Naive thymus-derived CD8-positive, alpha-beta T cell (primary cell): ENCODE measurements at regions not wholly inside any gene's neighbourhood (a gene's known extent, or its start where the extent isn't known, plus 50 kb on each side); places are given as distances from the start of the nearest gene placed in this dataset.

Experiments used
- ATAC-seq, 2 donors: fragments of 150-1000 bp; cut with Tn5 transposase in 1 of 2; sonication (Bioruptor Pico), chemical (Tn5 transposase) in 1 of 2; 1 replicate in 1 of 2; 2 replicates in 1 of 2; pipeline ENCODE4 v1.10.0; 2021; ENCODE audit warnings: mild to moderate bottlenecking in 2 of 2, moderate library complexity in 2 of 2
- POLR2A ChIA-PET: fragments of 350-600 bp; sonication (Branson Sonifier 250); formaldehyde crosslinking; loops from one replicate; lab custom pipeline; 2021; ENCODE audit warnings: antibody characterized with exemption; lab: Charles Lee
- DNase-seq, 10 donors: peaks; one replicate each; pipeline versions ENCODE4 v3.0.0 to v3.0.0-alpha.2; 2020 to 2022
- H3K27ac Mint-ChIP-seq, 10 donors: one replicate each; pipeline ENCODE4 v1.8.0; 2020 to 2022; ENCODE audit warnings: mild to moderate bottlenecking in 10 of 10, mixed read lengths in 10 of 10, moderate library complexity in 4 of 10, inconsistent platforms in 1 of 10
- H3K27me3 Mint-ChIP-seq, 5 donors: one replicate each; pipeline ENCODE4 v1.8.0; 2021 to 2022; ENCODE audit warnings: mixed read lengths in 5 of 5
- H3K36me3 Mint-ChIP-seq, 3 donors: one replicate each; pipeline ENCODE4 v1.8.0; 2020 to 2022; ENCODE audit warnings: mixed read lengths in 3 of 3, mild to moderate bottlenecking in 2 of 3, inconsistent platforms in 1 of 3
- H3K4me1 Mint-ChIP-seq, 4 donors: one replicate each; pipeline ENCODE4 v1.8.0; 2021 to 2022; ENCODE audit warnings: mixed read lengths in 4 of 4
- H3K4me3 Mint-ChIP-seq, 10 donors: one replicate each; pipeline ENCODE4 v1.8.0; 2020 to 2022; ENCODE audit warnings: mild to moderate bottlenecking in 10 of 10, mixed read lengths in 10 of 10, moderate library complexity in 6 of 10, inconsistent platforms in 1 of 10
- H3K9me3 Mint-ChIP-seq, 9 donors: one replicate each; pipeline ENCODE4 v1.8.0; 2020 to 2022; ENCODE audit warnings: mixed read lengths in 9 of 9, mild to moderate bottlenecking in 3 of 9, inconsistent platforms in 1 of 9, moderate library complexity in 1 of 9

DNA sequence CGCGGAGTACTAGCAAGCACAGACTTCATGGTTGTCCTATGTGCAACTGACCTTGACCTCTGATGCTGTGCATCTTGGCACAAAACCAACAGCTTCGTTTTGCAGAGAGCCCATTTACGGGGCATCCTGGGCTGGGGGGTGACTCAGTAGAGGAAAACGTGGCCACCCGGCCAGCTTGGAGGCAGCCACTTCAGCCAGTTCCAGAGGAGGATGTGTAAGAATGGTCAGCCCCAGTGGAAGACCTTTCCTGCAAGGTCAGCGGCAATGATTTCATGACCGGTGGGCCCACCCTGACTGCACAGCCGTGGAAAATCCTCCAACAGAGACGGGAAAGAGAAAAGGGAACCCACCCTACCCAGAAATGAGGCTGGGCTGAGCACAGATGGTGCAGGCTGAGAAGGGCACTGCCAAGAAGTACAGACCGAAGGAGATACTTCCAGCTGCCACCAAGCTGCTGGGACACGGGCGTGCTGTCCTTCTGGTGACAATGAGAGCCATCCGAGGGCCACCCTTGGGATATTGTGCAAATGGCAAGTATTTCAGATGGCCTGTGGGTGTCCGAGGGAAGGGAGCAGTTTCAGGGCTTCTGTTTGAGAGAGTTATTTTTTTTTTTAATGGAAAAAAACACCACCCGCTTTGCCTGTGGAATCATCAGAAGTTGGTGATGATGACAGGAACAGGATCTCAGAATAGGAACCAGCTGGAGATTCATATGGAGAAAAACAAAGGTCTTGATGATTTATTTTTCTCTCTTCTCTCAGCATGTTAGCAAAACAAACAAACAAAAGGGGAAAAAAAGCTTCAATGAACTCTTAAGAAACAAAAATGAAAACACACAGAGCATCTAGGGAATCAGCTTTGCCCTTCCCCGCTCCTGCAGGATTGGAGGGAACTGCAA is 120.2 kb upstream of the RFLNA start:
- H3K4me3 Mint-ChIP-seq, result no peak overlapping the region
- H3K36me3 Mint-ChIP-seq, result no peaks in the 10 kb centered on the region
- H3K4me1 Mint-ChIP-seq, result peaks cover 0 to 2% (median 0%) of the 10 kb centered on the region in 4 donors
- ATAC-seq (no peak), DNase-seq (no peak)
- H3K27ac Mint-ChIP-seq, result no peak overlapping the region
- H3K9me3 Mint-ChIP-seq, result no peaks in the 10 kb centered on the region
- peaks cover 0 to 8% (median 3%) of the 10 kb centered on the region in 5 donors for H3K27me3 Mint-ChIP-seq
- POLR2A ChIA-PET, result no interaction called here

DNA sequence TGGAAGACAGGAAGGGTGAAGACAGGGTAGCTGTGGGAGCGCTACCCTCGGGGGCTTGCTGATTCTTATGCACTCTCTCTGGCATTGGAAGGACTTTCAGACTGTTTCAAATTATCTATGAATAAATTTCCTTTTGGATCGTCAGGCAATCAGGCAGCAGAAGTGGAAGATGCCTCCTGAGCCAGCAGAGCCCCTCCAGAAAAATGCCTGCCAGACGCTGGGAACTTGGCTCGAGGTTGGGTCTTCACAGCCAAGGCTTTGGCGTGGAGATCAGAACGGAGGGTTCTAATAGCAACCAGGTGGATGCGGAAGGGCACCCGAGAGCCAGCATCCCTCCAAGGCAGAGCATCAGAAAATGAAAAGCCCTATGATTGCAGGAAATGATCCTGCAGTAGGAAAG is 119.2 kb upstream of the RFLNA start:
- DNase-seq (no peak), ATAC-seq (no peak)
- Mint-ChIP-seq H3K4me1 (peaks cover 0 to 2% (median 0%) of the 10 kb centered on the region in 4 donors), H3K9me3 (no peaks in the 10 kb centered on the region), H3K27me3 (peaks cover 0 to 7% (median 3%) of the 10 kb centered on the region in 5 donors), H3K4me3 (no peak overlapping the region), H3K36me3 (no peaks in the 10 kb centered on the region), H3K27ac (no peak overlapping the region)
- POLR2A ChIA-PET, result no interaction called here

DNA sequence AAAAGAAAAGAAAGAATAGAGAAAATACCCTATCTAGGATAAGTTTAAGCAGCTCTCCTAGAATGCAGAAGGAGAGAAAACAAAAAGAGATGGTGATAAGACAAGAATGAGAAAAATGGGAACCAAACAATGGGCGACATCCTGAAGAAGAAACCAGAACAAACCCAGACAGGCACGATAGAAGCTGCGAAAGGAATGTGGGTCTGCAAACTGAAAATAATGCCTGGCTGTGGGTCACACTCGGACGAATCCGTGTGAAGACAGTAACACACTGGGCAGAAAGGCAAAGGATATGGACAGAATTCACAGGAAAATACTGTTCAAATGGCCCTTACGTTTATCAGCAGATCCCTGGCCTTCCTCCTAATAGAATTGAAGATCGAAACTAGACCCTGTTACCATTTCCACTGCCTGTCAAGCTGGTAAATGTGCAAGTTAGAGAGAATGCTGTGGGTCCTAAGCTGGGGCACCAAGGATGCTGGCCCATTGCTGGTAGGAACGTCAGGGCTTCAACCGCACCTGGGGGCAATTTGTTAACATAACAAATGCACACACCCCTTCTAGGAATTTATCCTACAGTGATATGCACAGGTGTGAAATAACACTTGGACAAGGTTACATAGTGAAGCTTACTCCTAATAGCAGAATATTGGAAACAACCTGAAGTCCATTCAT is 117.5 kb upstream of the RFLNA start:
- POLR2A ChIA-PET, result no interaction called here
- H3K27me3 Mint-ChIP-seq, result peaks cover 0 to 6% (median 3%) of the 10 kb centered on the region in 5 donors
- ATAC-seq (no peak), DNase-seq (no peak)
- no peaks in the 10 kb centered on the region for H3K4me1 Mint-ChIP-seq
- no peaks in the 10 kb centered on the region for H3K9me3 Mint-ChIP-seq
- H3K27ac Mint-ChIP-seq, result no peak overlapping the region
- H3K4me3 Mint-ChIP-seq, result no peak overlapping the region
- H3K36me3 Mint-ChIP-seq, result no peaks in the 10 kb centered on the region

DNA sequence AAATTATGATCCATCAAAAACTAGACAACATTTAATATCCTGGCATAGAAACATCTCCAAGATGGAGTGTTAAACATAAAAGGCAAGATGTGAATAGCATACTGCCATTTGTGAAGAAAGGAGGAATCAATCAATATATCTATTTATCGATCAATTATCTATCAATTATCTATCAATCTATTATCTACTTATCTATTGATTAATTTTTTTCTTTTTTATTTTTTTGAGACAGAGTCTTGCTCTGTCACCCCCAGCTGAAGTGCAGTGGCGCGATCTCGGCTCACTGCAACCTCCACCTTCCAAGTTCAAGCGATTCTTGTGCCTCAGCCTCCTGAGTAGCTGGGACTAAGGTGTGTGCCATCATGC is 117.0 kb upstream of the RFLNA start:
- peaks cover 0 to 6% (median 3%) of the 10 kb centered on the region in 5 donors for H3K27me3 Mint-ChIP-seq
- POLR2A ChIA-PET, result no interaction called here
- no peak overlapping the region for H3K4me3 Mint-ChIP-seq

DNA sequence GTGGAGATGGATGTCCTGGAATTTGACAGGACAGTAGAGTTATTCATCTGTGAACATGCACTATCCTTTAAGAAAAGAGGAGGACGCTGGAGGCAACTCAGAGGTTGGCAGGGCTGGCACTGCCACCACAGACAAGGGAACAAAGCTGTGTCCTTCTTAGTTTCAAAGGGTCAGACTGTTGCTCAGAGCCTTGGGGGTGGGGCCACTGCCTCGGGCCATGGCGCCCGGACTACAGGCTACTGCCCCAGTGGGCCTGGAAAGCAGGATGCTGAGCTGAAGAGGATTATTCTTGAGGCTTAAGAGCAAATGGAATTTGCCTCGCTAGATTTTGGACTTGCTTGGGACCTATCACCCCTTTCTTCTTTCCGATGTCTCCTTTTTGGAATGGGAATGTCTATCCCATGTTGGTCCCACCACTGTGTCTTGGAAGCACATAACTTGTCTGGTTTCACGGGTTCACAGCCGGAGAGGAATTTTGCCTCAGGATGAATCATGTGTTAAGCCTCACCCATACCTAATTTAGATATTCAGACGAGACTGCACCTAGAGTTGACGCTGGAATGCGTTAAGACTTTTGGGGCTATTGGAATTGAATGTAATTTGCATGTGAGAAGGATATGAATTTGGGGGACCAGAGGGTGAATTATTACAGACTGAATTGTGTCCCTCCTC is 114.8 kb upstream of the RFLNA start:
- DNase-seq (no peak), ATAC-seq (no peak)
- H3K4me1 Mint-ChIP-seq, result no peaks in the 10 kb centered on the region
- no peaks in the 10 kb centered on the region for H3K9me3 Mint-ChIP-seq
- no peaks in the 10 kb centered on the region for H3K36me3 Mint-ChIP-seq
- POLR2A ChIA-PET, result no interaction called here
- H3K27ac Mint-ChIP-seq, result no peak overlapping the region
- no peak overlapping the region for H3K4me3 Mint-ChIP-seq
- peaks cover 0 to 4% (median 0%) of the 10 kb centered on the region in 5 donors for H3K27me3 Mint-ChIP-seq

More for the DNA sequence above, 117.0 kb upstream of the RFLNA start:
- no peak for ATAC-seq
- DNase-seq, result no peak
- Mint-ChIP-seq H3K27ac (no peak overlapping the region), H3K9me3 (no peaks in the 10 kb centered on the region), H3K4me1 (no peaks in the 10 kb centered on the region), H3K36me3 (no peaks in the 10 kb centered on the region)

DNA sequence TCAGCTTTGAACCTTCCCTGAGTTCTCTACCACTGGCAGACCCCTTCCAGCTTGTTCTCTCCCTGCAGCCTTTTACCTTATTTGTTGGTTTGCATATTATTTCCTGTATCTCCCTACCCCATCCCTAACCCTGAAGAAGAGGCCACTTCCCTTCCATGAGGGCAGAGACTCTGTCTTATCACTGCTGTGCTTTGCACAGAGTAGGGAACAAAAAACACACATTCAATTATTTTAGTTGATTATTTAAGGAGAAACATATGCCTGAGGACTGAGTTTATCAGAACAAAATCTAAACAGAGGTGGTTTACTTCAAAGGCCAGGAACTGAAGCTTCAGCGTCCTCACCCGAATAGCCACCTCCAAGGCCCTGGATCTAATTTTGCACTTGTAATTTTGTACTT is 111.7 kb upstream of the RFLNA start:
- Mint-ChIP-seq H3K4me3 (no peak overlapping the region), H3K27ac (no peak overlapping the region), H3K4me1 (no peaks in the 10 kb centered on the region), H3K27me3 (peaks cover 0 to 4% (median 0%) of the 10 kb centered on the region in 5 donors), H3K9me3 (no peaks in the 10 kb centered on the region), H3K36me3 (no peaks in the 10 kb centered on the region)
- ATAC-seq, result no peak
- DNase-seq, result no peak
- POLR2A ChIA-PET, result no interaction called here

DNA sequence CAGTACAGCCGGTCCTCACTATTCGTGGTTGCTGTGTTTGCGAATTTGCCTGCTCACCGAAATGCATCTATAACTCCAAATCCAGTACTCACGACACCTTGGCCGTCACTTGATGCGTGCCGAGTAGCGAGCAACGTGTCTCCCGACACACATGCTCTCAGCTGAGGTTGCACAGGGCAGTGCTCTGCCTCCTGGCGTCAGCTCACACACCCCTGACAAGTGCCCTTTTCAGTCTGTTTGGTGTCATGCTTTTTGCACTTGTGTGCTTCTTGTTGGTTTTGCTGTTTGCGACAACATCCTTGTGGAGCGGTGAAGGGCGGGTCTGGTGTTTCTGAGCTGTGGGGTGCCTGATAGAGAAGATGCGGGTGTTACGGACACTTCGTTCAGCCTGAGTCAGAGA is 110.4 kb upstream of the RFLNA start:
- no peaks in the 10 kb centered on the region for H3K9me3 Mint-ChIP-seq
- no peak for DNase-seq
- H3K27ac Mint-ChIP-seq, result no peak overlapping the region
- no peaks in the 10 kb centered on the region for H3K4me1 Mint-ChIP-seq
- H3K4me3 Mint-ChIP-seq, result no peak overlapping the region
- H3K36me3 Mint-ChIP-seq, result no peaks in the 10 kb centered on the region
- POLR2A ChIA-PET, result no interaction called here
- no peak for ATAC-seq
- H3K27me3 Mint-ChIP-seq, result peaks cover 0 to 2% (median 0%) of the 10 kb centered on the region in 5 donors

DNA sequence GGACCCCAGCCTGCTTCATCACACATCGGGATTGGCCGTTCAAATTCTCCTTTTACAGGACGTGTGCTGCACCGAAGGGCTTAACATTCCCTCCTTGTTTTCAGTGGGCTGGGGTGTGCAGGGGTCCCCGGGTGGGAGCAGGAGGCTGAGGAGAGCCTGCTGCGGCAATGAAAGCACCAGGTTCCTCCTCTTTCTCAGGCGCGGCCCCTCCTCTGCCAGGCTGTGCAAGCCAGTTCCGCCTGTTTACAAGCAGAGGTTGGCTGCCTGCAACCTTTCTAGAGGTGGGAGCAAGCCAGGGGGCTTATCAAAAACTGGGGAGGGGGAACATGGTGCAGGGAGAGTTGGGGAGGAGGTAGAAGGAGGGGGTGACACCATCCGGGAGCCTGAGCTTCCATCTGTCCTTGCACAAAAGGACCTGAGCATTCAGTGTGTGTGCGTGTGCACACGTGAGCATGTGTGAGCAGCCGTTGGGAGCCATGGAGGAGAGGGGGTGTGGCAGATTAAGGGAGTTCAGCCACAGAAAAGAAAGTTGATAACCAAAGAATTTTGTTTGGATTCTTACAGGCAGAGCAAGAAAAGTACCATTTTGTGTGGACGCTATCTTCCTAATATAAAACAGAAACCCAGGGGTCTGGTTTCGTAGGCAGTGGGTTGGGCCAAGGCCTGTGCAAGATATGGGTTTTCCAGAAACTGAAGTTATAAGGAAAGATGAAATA is 108.8 kb upstream of the RFLNA start:
- ATAC-seq (no peak), DNase-seq (no peak)
- Mint-ChIP-seq H3K36me3 (no peaks in the 10 kb centered on the region), H3K9me3 (no peaks in the 10 kb centered on the region), H3K27me3 (peaks cover 0 to 2% (median 0%) of the 10 kb centered on the region in 5 donors), H3K27ac (no peak overlapping the region), H3K4me3 (no peak overlapping the region), H3K4me1 (no peaks in the 10 kb centered on the region)
- POLR2A ChIA-PET, result no interaction called here

DNA sequence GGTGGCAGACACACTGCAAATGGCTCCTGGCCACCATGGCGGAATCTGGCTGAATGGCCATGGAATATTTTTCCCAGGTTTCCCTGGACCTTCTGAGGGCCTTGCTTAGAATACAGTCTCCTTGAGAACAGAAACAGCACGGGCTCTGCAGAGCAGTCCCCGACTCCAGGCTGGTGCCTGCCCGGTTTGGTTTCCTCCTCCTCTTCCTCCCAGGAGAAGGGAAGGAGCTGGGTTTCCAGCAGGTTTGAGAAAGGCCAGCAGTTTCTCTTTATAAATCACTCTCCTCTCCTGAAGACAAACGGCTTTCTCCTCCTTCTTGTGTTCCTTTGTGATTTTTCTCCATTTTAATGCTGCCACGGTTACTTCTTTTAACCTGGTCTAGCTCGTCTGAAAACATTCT is 106.8 kb upstream of the RFLNA start:
- ATAC-seq, result no peak
- Mint-ChIP-seq H3K4me3 (no peak overlapping the region), H3K4me1 (no peaks in the 10 kb centered on the region), H3K36me3 (no peaks in the 10 kb centered on the region), H3K9me3 (no peaks in the 10 kb centered on the region), H3K27ac (no peak overlapping the region), H3K27me3 (peaks cover 0 to 2% (median 0%) of the 10 kb centered on the region in 5 donors)
- DNase-seq, result no peak
- POLR2A ChIA-PET, result no interaction called here

DNA sequence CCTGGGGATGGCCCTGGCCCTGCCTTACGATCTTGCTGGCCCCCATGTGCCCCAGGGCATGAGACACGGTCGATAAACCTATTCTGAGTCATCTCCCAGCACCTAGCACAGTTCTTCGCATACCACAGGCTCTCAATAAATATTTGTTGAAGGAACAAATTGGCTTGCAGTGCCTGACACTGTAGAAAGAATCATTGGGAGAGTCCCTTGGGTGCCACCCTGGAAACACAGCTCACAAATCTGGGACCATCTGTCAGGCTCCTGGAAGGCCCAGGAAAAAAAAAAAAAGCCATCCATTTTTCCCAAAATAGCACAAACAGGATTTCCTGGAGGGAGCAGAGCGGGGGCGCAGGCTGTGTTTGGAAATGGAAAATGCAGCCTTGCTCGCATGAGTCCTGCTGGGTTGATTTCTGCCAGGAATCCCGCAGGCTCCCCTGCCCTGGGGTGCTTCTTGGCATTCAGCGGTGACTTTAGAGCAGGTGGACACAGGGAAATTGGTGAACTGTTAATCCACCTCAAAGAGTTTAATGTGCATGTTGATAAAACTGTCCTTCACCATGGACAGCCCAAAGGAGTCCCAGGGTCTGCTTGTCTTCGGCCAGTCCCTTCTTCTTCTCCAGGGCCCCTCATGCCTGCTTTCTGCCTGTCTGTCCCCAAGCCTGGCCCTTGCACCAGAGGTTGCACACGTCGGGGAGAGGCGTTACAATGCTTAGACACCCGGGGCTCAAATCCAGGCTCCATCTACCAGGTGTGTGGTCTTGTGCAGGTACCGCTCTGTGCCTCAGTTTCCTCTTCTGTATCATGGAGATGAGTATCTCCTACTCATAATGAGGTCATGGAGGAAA is 106.1 kb upstream of the RFLNA start:
- Mint-ChIP-seq H3K27ac (no peak overlapping the region), H3K4me1 (no peaks in the 10 kb centered on the region), H3K36me3 (no peaks in the 10 kb centered on the region), H3K9me3 (peaks cover 0 to 4% (median 0%) of the 10 kb centered on the region in 9 donors), H3K4me3 (no peak overlapping the region), H3K27me3 (peaks cover 0 to 4% (median 0%) of the 10 kb centered on the region in 5 donors)
- POLR2A ChIA-PET, result no interaction called here
- DNase-seq (no peak), ATAC-seq (no peak)

DNA sequence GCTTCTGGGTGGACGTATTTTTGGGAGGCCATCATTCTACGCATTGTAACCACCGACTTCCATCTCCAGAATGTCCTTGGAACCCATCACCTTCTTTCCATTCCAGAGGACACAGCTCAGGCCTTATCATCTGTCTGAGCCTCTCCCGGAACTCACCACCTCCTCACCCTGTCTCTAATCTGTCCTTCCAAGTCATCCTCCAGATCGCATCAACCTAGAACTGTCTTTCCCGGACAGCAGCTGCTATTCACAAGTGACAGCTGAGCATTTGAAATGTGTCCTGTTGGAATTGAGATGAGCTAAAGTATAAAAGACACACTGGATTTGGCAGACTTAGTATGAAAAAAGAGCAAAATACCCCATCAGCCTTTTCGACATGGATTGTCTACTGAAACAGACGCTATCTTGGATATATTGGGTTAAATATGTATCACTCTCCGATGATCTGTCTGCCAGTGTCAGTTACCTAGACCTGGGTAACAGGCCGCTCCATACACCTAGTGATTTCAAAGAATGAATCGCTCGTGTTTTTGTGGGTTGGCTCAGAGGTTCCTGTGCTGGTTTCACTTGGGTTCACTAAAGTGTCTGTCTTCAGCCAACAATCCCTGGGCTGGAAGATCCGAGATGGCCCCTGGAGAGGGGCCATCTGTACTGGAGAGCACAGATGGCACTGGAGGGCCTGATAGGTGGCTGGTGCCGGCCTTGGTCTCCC is 104.4 kb upstream of the RFLNA start:
- Mint-ChIP-seq H3K4me1 (no peaks in the 10 kb centered on the region), H3K27me3 (peaks cover 0 to 4% (median 0%) of the 10 kb centered on the region in 5 donors), H3K9me3 (peaks cover 0 to 4% (median 0%) of the 10 kb centered on the region in 9 donors), H3K27ac (peak overlapping the region in 1 of 10 donors; percentile 6), H3K36me3 (no peaks in the 10 kb centered on the region), H3K4me3 (no peak overlapping the region)
- ATAC-seq (no peak), DNase-seq (no peak)
- POLR2A ChIA-PET, result no interaction called here
